Endothelial cell of umbilical vein (primary cell): ENCODE measurements at regions not wholly inside any gene's neighbourhood (a gene's known extent, or its start where the extent isn't known, plus 50 kb on each side); places are given as distances from the start of the nearest gene placed in this dataset.

Experiments used
- POLR2A ChIP-seq: IDR thresholded peaks from 2 replicates; pipeline ENCODE4 v1.6.1; 2012; ENCODE audit warnings: low read depth, mild to moderate bottlenecking, control low read depth, low read length
- TF ChIP-seq, protein P1 (sequence below), 2 donors: IDR thresholded peaks; 1 replicate in 1 of 2; 2 replicates in 1 of 2; pipeline ENCODE4 v1.5.1; 2011; ENCODE audit warnings: low read length in 2 of 2, mild to moderate bottlenecking in 2 of 2, moderate library complexity in 2 of 2, control low read depth in 1 of 2, inconsistent platforms in 1 of 2, low read depth in 1 of 2; ENCODE audit not compliant: insufficient read depth in 1 of 2; ENCODE audit errors: extremely low read depth in 1 of 2

DNA sequence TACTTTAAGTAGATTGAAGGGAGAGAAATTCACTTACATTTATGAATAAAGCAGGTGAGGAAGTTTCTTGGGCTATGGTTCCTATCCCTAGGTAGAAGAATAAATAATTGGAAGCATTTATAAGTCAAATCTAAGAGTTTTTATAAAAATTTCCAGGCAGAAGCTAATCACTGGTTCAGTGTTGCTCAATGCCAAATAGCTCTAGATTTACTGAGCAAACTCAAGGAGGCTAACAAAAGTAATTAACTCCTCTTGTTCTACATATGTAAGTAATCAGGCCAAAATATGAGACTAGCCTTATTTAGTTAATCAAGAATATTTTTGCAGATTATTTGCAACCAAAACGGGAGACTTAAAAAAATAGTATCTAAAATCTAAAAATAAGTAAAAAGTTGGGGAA, 472.3 kb downstream of the PLK2 start:
- TF ChIP-seq, protein P1, sequence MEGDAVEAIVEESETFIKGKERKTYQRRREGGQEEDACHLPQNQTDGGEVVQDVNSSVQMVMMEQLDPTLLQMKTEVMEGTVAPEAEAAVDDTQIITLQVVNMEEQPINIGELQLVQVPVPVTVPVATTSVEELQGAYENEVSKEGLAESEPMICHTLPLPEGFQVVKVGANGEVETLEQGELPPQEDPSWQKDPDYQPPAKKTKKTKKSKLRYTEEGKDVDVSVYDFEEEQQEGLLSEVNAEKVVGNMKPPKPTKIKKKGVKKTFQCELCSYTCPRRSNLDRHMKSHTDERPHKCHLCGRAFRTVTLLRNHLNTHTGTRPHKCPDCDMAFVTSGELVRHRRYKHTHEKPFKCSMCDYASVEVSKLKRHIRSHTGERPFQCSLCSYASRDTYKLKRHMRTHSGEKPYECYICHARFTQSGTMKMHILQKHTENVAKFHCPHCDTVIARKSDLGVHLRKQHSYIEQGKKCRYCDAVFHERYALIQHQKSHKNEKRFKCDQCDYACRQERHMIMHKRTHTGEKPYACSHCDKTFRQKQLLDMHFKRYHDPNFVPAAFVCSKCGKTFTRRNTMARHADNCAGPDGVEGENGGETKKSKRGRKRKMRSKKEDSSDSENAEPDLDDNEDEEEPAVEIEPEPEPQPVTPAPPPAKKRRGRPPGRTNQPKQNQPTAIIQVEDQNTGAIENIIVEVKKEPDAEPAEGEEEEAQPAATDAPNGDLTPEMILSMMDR (IDR thresholded peaks at IDR 0.05; ENCODE audit: extremely low read depth in 1 of 2, insufficient read depth in 1 of 2, low read depth in 1 of 2, low read length in 2 of 2) = no peak
- TF ChIP-seq POLR2A = no peak
